ENCODE measurements at regions not wholly inside any gene's neighbourhood (a gene's known extent, or its start where the extent isn't known, plus 50 kb on each side); places are given as distances from the start of the nearest gene placed in this dataset.
"Not testable (repeated sequence)": the region's sequence is repeated elsewhere in the genome, so short reads cannot be mapped to it uniquely, and the experiment has no call there.

- Histone ChIP-seq H3K4ac (ENCODE audit: low read depth in 1 of 2, low read length in 2 of 2) (no peak overlapping the region), H3K14ac (ENCODE audit: low read length in 2 of 2) (no peak overlapping the region), H3K9me3 (ENCODE audit: control insufficient read depth, low read length) (no peaks in the 10 kb centered on the region), H2AFZ (ENCODE audit: low read depth, low read length) (no peak overlapping the region), H2BK12ac (ENCODE audit: low read length in 2 of 2) (no peak overlapping the region), H3K36me3 (ENCODE audit: control insufficient read depth in 1 of 2, insufficient read depth in 2 of 2, low read depth in 1 of 2, low read length in 2 of 2) (no peaks in the 10 kb centered on the region), H2AK5ac (ENCODE audit: low read length, severe bottlenecking) (no peak overlapping the region), H3K27me3 (ENCODE audit: control insufficient read depth in 1 of 2, insufficient read depth in 1 of 2, low read length in 2 of 2) (no peaks in the 10 kb centered on the region), H3K23ac (ENCODE audit: low read length in 2 of 2) (no peak overlapping the region), H3K4me2 (ENCODE audit: low read length, poor library complexity, severe bottlenecking) (no peak overlapping the region), H3K4me3 (ENCODE audit: insufficient read depth in 1 of 2, low read depth in 1 of 2, low read length in 2 of 2) (no peak overlapping the region), H2BK120ac (ENCODE audit: low read depth, low read length) (no peak overlapping the region), H3K18ac (ENCODE audit: low read depth in 1 of 2, low read length in 2 of 2) (no peak overlapping the region), H4K91ac (ENCODE audit: low read length) (no peak overlapping the region), H4K8ac (ENCODE audit: low read length) (no peak overlapping the region), H3K79me1 (replicated peaks; ENCODE audit: low read length, poor library complexity, severe bottlenecking) (no peaks in the 10 kb centered on the region), H3K4me1 (ENCODE audit: control insufficient read depth, insufficient read depth, low read depth, low read length) (no peaks in the 10 kb centered on the region), H2BK5ac (ENCODE audit: low read depth, low read length, poor library complexity, severe bottlenecking) (no peak overlapping the region), H2BK15ac (ENCODE audit: low read depth, poor library complexity, severe bottlenecking) (no peak overlapping the region), H3K9ac (ENCODE audit: low read length) (peak overlapping the region; percentile 95), H3K27ac (ENCODE audit: low read length, poor library complexity, severe bottlenecking) (no peak overlapping the region)
- 33% methylated on average over 1 of the region's 2 CpGs for WGBS
- peak; percentile 74 for DNase-seq
Measured at GRCh38 chr6:141464490-141464889, 668.2 kb upstream of the GJE1 start.

GRCh38 chr6:141463237-141463977, 669.3 kb upstream of the GJE1 start:
- H3K27me3 ChIP-seq (ENCODE audit: control insufficient read depth in 1 of 2, insufficient read depth in 1 of 2, low read length in 2 of 2), result no peaks in the 10 kb centered on the region
- no peak overlapping the region for H4K8ac ChIP-seq (ENCODE audit: low read length)
- H3K14ac ChIP-seq (ENCODE audit: low read length in 2 of 2), result no peak overlapping the region
- no peak overlapping the region for H2AFZ ChIP-seq (ENCODE audit: low read depth, low read length)
- H2BK120ac ChIP-seq (ENCODE audit: low read depth, low read length), result no peak overlapping the region
- no peaks in the 10 kb centered on the region for H3K36me3 ChIP-seq (ENCODE audit: control insufficient read depth in 1 of 2, insufficient read depth in 2 of 2, low read depth in 1 of 2, low read length in 2 of 2)
- H3K18ac ChIP-seq (ENCODE audit: low read depth in 1 of 2, low read length in 2 of 2), result no peak overlapping the region
- H3K4me3 ChIP-seq (ENCODE audit: insufficient read depth in 1 of 2, low read depth in 1 of 2, low read length in 2 of 2), result peak overlapping the region in 1 of 2 experiments; percentile 75
- no peaks in the 10 kb centered on the region for H3K4me1 ChIP-seq (ENCODE audit: control insufficient read depth, insufficient read depth, low read depth, low read length)
- no peak overlapping the region for H2BK5ac ChIP-seq (ENCODE audit: low read depth, low read length, poor library complexity, severe bottlenecking)
- H3K4me2 ChIP-seq (ENCODE audit: low read length, poor library complexity, severe bottlenecking), result no peak overlapping the region
- no peak overlapping the region for H2BK12ac ChIP-seq (ENCODE audit: low read length in 2 of 2)
- no peaks in the 10 kb centered on the region for H3K79me1 ChIP-seq (replicated peaks; ENCODE audit: low read length, poor library complexity, severe bottlenecking)
- no peak overlapping the region for H4K91ac ChIP-seq (ENCODE audit: low read length)
- H3K27ac ChIP-seq (ENCODE audit: low read length, poor library complexity, severe bottlenecking), result peak overlapping the region; percentile 86
- no peak overlapping the region for H2AK5ac ChIP-seq (ENCODE audit: low read length, severe bottlenecking)
- DNase-seq, result peak; percentile 61
- H3K9me3 ChIP-seq (ENCODE audit: control insufficient read depth, low read length), result no peaks in the 10 kb centered on the region
- peak overlapping the region; percentile 95 for H3K9ac ChIP-seq (ENCODE audit: low read length)
- 98% methylated on average over 3 of the region's 8 CpGs for WGBS
- H3K23ac ChIP-seq (ENCODE audit: low read length in 2 of 2), result no peak overlapping the region
- no peak overlapping the region for H2BK15ac ChIP-seq (ENCODE audit: low read depth, poor library complexity, severe bottlenecking)
- no peak overlapping the region for H3K4ac ChIP-seq (ENCODE audit: low read depth in 1 of 2, low read length in 2 of 2)

GRCh38 chr6:141460743-141461484, 671.8 kb upstream of the GJE1 start:
- Histone ChIP-seq H3K9ac (ENCODE audit: low read length) (no peak overlapping the region), H3K4me2 (ENCODE audit: low read length, poor library complexity, severe bottlenecking) (no peak overlapping the region), H3K4me3 (ENCODE audit: insufficient read depth in 1 of 2, low read depth in 1 of 2, low read length in 2 of 2) (no peak overlapping the region), H2BK120ac (ENCODE audit: low read depth, low read length) (no peak overlapping the region), H2BK12ac (ENCODE audit: low read length in 2 of 2) (no peak overlapping the region), H2BK5ac (ENCODE audit: low read depth, low read length, poor library complexity, severe bottlenecking) (no peak overlapping the region), H2BK15ac (ENCODE audit: low read depth, poor library complexity, severe bottlenecking) (no peak overlapping the region), H3K23ac (ENCODE audit: low read length in 2 of 2) (no peak overlapping the region), H3K14ac (ENCODE audit: low read length in 2 of 2) (no peak overlapping the region), H3K27ac (ENCODE audit: low read length, poor library complexity, severe bottlenecking) (no peak overlapping the region), H3K27me3 (ENCODE audit: control insufficient read depth in 1 of 2, insufficient read depth in 1 of 2, low read length in 2 of 2) (no peaks in the 10 kb centered on the region), H2AK5ac (ENCODE audit: low read length, severe bottlenecking) (no peak overlapping the region), H3K4me1 (ENCODE audit: control insufficient read depth, insufficient read depth, low read depth, low read length) (no peaks in the 10 kb centered on the region), H4K8ac (ENCODE audit: low read length) (no peak overlapping the region), H3K79me1 (replicated peaks; ENCODE audit: low read length, poor library complexity, severe bottlenecking) (no peaks in the 10 kb centered on the region), H2AFZ (ENCODE audit: low read depth, low read length) (no peak overlapping the region), H3K4ac (ENCODE audit: low read depth in 1 of 2, low read length in 2 of 2) (no peak overlapping the region), H3K9me3 (ENCODE audit: control insufficient read depth, low read length) (no peaks in the 10 kb centered on the region), H3K36me3 (ENCODE audit: control insufficient read depth in 1 of 2, insufficient read depth in 2 of 2, low read depth in 1 of 2, low read length in 2 of 2) (no peaks in the 10 kb centered on the region), H3K18ac (ENCODE audit: low read depth in 1 of 2, low read length in 2 of 2) (no peak overlapping the region), H4K91ac (ENCODE audit: low read length) (no peak overlapping the region)
- WGBS, result 100% methylated on average over 1 of the region's 1 CpG
- no peak for DNase-seq

- not testable (repeated sequence) for DNase-seq; H3K14ac ChIP-seq (ENCODE audit: low read length in 2 of 2); H2AK5ac ChIP-seq (ENCODE audit: low read length, severe bottlenecking); H3K79me1 ChIP-seq (replicated peaks; ENCODE audit: low read length, poor library complexity, severe bottlenecking); H4K91ac ChIP-seq (ENCODE audit: low read length); H3K27me3 ChIP-seq (ENCODE audit: control insufficient read depth in 1 of 2, insufficient read depth in 1 of 2, low read length in 2 of 2); H3K9me3 ChIP-seq (ENCODE audit: control insufficient read depth, low read length); H3K4me2 ChIP-seq (ENCODE audit: low read length, poor library complexity, severe bottlenecking); H3K4me3 ChIP-seq (ENCODE audit: insufficient read depth in 1 of 2, low read depth in 1 of 2, low read length in 2 of 2); H2AFZ ChIP-seq (ENCODE audit: low read depth, low read length); H4K8ac ChIP-seq (ENCODE audit: low read length); H3K4ac ChIP-seq (ENCODE audit: low read depth in 1 of 2, low read length in 2 of 2); H2BK12ac ChIP-seq (ENCODE audit: low read length in 2 of 2); H3K23ac ChIP-seq (ENCODE audit: low read length in 2 of 2); H2BK120ac ChIP-seq (ENCODE audit: low read depth, low read length); H3K9ac ChIP-seq (ENCODE audit: low read length); H2BK15ac ChIP-seq (ENCODE audit: low read depth, poor library complexity, severe bottlenecking); H3K27ac ChIP-seq (ENCODE audit: low read length, poor library complexity, severe bottlenecking); H3K4me1 ChIP-seq (ENCODE audit: control insufficient read depth, insufficient read depth, low read depth, low read length); H2BK5ac ChIP-seq (ENCODE audit: low read depth, low read length, poor library complexity, severe bottlenecking); H3K18ac ChIP-seq (ENCODE audit: low read depth in 1 of 2, low read length in 2 of 2); H3K36me3 ChIP-seq (ENCODE audit: control insufficient read depth in 1 of 2, insufficient read depth in 2 of 2, low read depth in 1 of 2, low read length in 2 of 2)
- 42% methylated on average over 4 of the region's 5 CpGs for WGBS
Measured at GRCh38 chr6:141460245-141460644, 672.5 kb upstream of the GJE1 start.
